ENCODE measurements at regions not wholly inside any gene's neighbourhood (a gene's known extent, or its start where the extent isn't known, plus 50 kb on each side); places are given as distances from the start of the nearest gene placed in this dataset.

DNA sequence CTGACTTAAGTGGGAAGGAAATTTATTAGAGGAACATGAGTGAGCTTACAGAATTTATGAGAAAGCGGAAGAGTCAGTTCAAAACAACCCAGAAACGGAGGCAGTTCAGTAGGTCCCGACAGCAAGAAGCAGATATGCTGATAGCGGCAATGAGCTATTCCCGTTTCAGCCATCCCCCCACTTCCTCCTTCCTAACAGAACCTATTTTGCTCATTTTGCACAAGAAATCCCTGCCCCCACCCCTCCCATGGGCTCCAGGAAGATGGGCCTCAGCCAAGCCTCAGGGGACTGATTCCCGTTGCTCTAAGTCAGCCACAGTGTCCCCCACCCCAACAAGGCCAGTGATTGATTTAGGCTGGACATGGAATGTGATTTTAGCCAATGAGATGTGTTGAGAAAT lies 157.5 kb downstream of the CEBPB start (continued):
- TF ChIP-seq, protein P1, sequence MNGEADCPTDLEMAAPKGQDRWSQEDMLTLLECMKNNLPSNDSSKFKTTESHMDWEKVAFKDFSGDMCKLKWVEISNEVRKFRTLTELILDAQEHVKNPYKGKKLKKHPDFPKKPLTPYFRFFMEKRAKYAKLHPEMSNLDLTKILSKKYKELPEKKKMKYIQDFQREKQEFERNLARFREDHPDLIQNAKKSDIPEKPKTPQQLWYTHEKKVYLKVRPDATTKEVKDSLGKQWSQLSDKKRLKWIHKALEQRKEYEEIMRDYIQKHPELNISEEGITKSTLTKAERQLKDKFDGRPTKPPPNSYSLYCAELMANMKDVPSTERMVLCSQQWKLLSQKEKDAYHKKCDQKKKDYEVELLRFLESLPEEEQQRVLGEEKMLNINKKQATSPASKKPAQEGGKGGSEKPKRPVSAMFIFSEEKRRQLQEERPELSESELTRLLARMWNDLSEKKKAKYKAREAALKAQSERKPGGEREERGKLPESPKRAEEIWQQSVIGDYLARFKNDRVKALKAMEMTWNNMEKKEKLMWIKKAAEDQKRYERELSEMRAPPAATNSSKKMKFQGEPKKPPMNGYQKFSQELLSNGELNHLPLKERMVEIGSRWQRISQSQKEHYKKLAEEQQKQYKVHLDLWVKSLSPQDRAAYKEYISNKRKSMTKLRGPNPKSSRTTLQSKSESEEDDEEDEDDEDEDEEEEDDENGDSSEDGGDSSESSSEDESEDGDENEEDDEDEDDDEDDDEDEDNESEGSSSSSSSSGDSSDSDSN (IDR thresholded peaks at IDR 0.05; ENCODE audit: borderline replicate concordance in 1 of 2, low read depth in 2 of 2, low read length in 2 of 2): no peak
- TF ChIP-seq NCOA2 (IDR thresholded peaks at IDR 0.05; ENCODE audit: partially characterized antibody in 2 of 2) (no peak), SRSF1 (IDR thresholded peaks at IDR 0.05; ENCODE audit: low read depth, low read length) (no peak), ZNF197 (CRISPR knock-in tag; IDR thresholded peaks at IDR 0.05; ENCODE audit: low read depth) (peak; percentile 65; the same call in 1 of the 2 replicates), ZC3H8 (IDR thresholded peaks at IDR 0.05) (no peak), ILK (tag; IDR thresholded peaks at IDR 0.05; ENCODE audit: borderline replicate concordance, low read depth) (no peak), ZNF644 (tag; IDR thresholded peaks at IDR 0.05; ENCODE audit: low read depth) (no peak), RBFOX2 (IDR thresholded peaks at IDR 0.05; ENCODE audit: low read depth, low read length) (no peak), ZNF444 (CRISPR knock-in tag; IDR thresholded peaks at IDR 0.05) (no peak), KLF10 (CRISPR knock-in tag; IDR thresholded peaks at IDR 0.05) (no peak), TEAD2 (tag; IDR thresholded peaks at IDR 0.05) (no peak), HLTF (IDR thresholded peaks at IDR 0.05) (no peak), MEF2D (tag; conservative IDR thresholded peaks at IDR 0.05; ENCODE audit: low read depth) (peak; percentile 38; the same call in 1 of the 2 replicates), ZNF133 (CRISPR knock-in tag; IDR thresholded peaks at IDR 0.05) (no peak), EP300 (IDR thresholded peaks at IDR 0.05; ENCODE audit: low read length) (peak; percentile 65), ZNF124 (CRISPR knock-in tag; IDR thresholded peaks at IDR 0.05) (no peak), TBL1XR1 (IDR thresholded peaks at IDR 0.05; ENCODE audit: low read length in 2 of 2) (peak in 1 of 2 experiments; percentile 7; a peak in 1 of 4 replicates), PRMT5 (CRISPR knock-in tag; IDR thresholded peaks at IDR 0.05) (no peak), LARP7 (IDR thresholded peaks at IDR 0.05) (no peak), HNRNPLL (IDR thresholded peaks at IDR 0.05; ENCODE audit: low read depth, low read length, poor library complexity, severe bottlenecking) (no peak)
- TF ChIP-seq, protein P2, sequence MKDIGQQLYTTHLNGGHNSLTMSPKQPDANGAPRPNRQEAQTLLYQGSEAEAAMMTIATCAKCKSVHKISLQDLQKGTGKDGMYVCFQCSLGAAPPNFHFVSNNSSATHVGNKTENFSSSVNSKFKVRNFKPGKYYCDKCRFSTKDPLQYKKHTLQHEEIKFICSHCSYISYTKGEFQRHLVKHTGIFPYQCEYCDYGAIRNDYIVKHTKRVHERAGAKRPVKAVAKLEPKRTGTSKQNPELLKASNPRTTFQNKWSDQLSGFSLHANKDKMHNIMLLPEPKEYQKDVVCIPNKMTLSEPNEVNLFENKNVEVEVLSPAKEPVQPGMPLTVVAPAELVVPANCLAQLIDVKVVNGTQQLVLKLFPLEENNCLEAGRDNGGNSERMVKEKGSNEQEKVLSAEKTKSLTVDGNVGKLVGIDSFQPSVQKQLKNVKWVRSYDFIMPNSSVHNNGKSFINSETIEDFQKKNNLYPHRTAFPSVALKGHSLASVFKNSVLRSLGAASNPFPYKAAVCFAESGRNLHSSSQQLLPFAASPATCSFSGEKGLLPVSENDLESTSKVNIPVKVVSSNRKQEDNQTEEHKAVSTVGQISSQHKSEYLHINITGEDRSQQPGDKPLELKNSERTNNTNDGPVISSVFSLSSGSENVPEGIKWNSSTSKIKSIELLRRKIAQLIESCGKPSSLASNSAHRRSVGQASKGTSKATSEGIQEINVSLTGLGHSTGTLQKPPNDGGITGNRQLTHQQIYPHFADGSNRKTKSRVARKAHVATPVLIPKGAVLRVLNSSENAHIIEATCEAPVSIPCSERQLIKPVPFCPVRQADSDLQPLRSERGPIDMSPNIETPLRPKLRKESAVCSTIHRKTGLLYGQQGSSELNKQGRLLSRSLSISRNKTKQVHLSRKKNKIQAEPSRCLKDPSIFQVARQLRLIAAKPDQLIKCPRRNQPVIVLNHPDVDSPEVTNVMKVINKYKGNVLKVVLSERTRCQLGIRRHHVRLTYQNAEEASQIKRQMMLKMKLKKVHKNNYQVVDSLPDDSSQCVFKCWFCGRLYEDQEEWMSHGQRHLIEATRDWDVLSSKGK (CRISPR knock-in tag; IDR thresholded peaks at IDR 0.05): no peak
- TF ChIP-seq, protein P3, sequence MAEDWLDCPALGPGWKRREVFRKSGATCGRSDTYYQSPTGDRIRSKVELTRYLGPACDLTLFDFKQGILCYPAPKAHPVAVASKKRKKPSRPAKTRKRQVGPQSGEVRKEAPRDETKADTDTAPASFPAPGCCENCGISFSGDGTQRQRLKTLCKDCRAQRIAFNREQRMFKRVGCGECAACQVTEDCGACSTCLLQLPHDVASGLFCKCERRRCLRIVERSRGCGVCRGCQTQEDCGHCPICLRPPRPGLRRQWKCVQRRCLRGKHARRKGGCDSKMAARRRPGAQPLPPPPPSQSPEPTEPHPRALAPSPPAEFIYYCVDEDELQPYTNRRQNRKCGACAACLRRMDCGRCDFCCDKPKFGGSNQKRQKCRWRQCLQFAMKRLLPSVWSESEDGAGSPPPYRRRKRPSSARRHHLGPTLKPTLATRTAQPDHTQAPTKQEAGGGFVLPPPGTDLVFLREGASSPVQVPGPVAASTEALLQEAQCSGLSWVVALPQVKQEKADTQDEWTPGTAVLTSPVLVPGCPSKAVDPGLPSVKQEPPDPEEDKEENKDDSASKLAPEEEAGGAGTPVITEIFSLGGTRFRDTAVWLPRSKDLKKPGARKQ (CRISPR knock-in tag; IDR thresholded peaks at IDR 0.05): no peak
- TF ChIP-seq, protein P4, sequence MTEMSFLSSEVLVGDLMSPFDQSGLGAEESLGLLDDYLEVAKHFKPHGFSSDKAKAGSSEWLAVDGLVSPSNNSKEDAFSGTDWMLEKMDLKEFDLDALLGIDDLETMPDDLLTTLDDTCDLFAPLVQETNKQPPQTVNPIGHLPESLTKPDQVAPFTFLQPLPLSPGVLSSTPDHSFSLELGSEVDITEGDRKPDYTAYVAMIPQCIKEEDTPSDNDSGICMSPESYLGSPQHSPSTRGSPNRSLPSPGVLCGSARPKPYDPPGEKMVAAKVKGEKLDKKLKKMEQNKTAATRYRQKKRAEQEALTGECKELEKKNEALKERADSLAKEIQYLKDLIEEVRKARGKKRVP (CRISPR knock-in tag; IDR thresholded peaks at IDR 0.05): no peak

Data from K562 (cell line).